ENCODE measurements at regions not wholly inside any gene's neighbourhood (a gene's known extent, or its start where the extent isn't known, plus 50 kb on each side); places are given as distances from the start of the nearest gene placed in this dataset.
"Not testable (repeated sequence)": the region's sequence is repeated elsewhere in the genome, so short reads cannot be mapped to it uniquely, and the experiment has no call there.

- not testable (repeated sequence) for DNase-seq
Measured at GRCh38 chr5:8731110-8731509, 814.8 kb downstream of the SEMA5A start.

GRCh38 chr5:8740595-8740994 is 805.3 kb downstream of the SEMA5A start:
- no peak for DNase-seq

DNA sequence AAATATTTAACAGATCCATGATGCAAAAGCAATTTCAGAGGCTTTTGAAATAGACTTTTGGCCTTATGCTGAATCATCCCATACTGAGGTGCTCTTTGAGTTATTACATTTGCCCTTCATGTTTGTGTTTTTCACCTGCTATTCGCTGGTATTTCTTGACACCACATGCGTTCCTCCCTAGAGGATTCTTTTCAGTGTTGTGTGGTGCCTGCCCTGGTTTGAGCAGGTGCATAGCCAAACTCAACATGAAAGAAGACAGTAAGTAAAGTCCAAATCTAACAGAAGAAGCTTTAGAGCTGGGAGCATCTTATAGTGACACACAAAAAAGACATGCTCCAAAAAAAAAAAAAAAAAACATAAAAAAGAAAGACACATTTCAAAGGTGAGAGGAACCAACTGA is 796.3 kb downstream of the SEMA5A start:
- no peak for DNase-seq

DNA sequence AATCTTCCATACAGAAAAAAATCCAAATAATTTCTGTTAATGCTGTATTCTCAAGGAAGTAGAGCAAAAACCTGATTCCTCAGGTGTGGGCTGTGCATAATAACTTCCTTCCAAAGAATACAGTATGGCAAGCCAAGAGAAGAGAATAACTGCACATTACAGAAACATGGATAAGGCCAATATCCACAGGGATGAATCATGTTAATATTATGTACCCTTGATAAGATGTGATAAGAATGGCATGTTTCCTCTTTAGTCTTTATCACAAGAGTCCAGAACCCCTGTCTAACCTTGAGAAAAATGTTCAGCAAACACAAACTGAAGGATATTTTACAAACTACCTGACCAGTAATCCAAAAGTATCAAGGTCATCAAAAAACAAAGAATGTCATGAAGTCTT is 795.8 kb downstream of the SEMA5A start:
- DNase-seq = no peak

GRCh38 chr5:8751971-8752370 is 793.9 kb downstream of the SEMA5A start:
- no peak for DNase-seq

DNA sequence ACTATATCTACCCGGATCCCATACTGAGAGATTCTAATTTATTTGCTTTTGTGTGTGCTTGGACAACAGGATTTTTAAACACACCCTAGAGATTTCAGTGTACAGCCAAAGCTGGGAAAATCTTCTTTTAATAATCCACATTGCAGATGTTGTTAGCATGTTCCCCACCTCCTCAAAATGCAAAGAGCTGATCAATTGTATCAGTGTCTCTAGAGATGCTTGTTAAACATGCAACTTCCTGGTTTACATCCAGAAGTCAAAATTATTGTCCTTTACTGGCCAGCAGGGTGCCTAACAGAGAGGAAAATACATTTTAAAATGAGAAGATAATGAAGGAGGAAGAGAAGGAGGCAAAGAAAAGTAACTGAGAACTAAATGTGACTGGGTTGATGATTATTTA is 793.3 kb downstream of the SEMA5A start:
- DNase-seq = no peak

DNA sequence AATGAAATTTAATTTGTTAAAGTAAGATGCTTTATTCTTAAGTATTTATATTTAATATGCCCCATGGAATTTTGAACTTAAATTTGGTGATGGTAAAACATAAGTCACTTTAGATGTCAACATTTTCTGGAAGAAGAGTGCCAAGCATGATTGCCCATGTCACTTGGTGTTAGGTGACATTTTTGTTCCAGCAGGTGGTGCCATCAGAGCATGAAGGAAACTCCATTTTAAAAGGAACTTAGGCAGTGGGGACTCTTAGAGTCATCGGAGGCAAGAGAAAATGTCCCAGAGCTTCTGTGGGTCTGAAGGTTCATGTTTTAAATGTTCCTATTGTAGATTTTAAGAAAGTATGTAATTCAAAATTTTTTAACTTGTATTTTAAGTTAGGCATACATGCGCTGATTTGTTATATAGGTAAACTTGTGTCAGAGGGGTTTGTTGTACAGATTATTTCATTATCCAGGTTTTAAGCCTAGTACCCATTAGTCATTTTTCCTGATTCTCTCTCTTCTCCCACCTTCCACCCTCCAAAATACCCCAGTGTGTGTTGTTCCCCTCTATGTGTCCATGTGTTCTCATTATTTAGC is 789.3 kb downstream of the SEMA5A start:
- DNase-seq = peak; percentile 53

GRCh38 chr5:8765886-8766285 is 780.0 kb downstream of the SEMA5A start:
- DNase-seq = no peak

- no peak for DNase-seq
Measured at GRCh38 chr5:8766448-8766847, 779.4 kb downstream of the SEMA5A start.

GRCh38 chr5:8767111-8767510 is 778.8 kb downstream of the SEMA5A start:
- DNase-seq = no peak

GRCh38 chr5:8767746-8768145 is 778.1 kb downstream of the SEMA5A start:
- DNase-seq = no peak

GRCh38 chr5:8769631-8770030 is 776.2 kb downstream of the SEMA5A start:
- no peak for DNase-seq

GRCh38 chr5:8770431-8770830 is 775.4 kb downstream of the SEMA5A start:
- no peak for DNase-seq

- DNase-seq = no peak
Measured at GRCh38 chr5:8773046-8773615, 772.7 kb downstream of the SEMA5A start.

DNA sequence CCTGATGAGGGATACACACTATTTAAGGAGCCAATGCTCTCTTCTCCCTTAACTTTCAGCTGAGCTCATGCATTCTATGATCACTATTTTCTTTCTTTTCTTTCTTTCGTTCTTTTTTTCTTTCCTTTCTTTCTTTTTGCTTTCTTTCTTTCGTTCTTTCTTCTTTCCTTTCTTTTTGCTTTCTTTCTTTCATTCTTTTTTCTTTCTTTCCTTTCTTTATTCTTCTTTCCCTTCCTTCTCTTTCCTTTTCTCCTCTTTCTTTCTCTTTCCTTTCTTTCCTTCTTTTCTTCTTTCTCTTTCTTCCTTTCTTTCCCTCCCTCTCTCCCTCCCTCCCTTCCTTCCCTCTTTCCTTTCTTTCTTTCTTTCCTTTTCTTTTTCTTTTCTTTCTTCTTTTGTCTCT is 761.2 kb downstream of the SEMA5A start:
- DNase-seq = no peak

DNA sequence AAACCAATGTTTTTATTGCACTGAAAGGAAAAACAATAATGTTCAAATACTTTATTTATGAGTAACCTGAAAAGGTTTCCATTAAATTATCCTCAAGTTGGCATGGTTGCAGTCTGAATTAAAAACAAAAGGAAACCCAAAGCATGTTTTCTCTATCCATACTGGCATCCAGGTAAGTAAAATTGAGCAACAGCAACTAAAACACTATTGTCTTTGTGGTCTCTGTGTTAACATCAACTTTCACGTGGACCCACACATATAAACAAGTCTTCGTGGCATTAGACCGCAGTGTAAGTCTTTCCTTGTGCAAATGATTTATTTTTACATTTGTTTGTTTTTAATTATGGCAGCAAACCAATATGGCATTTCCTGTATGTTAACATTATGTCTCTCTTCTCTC is 757.6 kb downstream of the SEMA5A start:
- no peak for DNase-seq

DNA sequence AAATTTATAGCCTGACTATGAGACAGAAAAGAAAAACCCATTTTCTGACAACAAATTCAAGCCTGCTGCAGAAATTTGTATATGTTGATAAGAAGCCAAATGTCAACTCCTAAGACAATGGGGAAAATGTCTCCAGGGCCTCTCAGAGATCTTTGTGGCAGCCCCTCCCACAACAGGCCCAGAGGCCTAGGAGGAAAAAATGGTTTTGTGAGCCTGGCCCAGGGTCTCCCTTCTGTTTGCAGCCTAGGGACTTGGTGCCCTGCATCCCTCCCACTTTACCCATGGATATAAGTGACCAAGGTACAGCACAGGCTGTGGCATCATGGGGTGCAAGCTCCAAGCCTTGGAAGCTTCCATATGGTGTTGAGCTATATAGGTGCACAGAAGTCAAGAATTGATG is 740.2 kb downstream of the SEMA5A start:
- no peak for DNase-seq

DNA sequence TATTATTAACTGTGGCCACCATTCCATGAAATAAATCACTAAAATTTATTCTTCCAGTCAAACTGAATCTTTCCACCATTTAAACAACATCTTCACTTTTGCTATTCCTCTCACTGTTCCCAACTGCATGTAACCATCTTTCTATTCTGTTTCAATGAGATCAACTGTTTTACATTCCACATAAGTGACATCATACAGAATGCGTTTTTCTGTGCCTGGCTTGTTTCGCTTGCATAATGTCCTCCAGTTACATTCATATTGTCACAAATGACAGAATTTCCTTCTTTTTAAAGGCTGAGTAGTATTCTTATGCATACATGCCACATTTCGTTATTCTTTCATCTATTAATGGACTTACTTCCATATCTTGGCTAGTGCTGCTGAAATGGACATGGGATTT is 738.2 kb downstream of the SEMA5A start:
- no peak for DNase-seq

GRCh38 chr5:8811581-8811980 is 734.3 kb downstream of the SEMA5A start:
- DNase-seq = no peak

DNA sequence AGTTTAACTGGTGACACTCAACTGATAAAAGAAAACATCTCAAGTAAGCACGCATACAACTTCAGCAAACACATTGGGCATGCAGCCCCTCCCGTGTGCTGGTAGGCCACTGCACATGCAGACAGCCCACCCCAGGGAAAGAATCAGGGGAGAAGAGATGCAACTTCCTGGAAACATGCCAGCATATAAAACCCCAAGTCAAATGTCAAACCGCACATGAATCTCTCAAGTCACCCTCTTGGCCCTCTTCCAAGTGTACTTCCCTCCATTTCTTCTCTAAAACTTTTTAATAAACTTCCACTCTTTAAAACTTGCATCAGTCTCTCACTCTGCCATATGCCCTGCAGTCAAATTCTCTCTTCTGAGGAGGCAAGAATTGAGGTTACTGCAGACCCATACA is 732.7 kb downstream of the SEMA5A start:
- DNase-seq = peak; percentile 6

- no peak for DNase-seq
Measured at GRCh38 chr5:8814105-8814504, 731.8 kb downstream of the SEMA5A start.

- no peak for DNase-seq
Measured at GRCh38 chr5:8824371-8824770, 721.5 kb downstream of the SEMA5A start.

DNA sequence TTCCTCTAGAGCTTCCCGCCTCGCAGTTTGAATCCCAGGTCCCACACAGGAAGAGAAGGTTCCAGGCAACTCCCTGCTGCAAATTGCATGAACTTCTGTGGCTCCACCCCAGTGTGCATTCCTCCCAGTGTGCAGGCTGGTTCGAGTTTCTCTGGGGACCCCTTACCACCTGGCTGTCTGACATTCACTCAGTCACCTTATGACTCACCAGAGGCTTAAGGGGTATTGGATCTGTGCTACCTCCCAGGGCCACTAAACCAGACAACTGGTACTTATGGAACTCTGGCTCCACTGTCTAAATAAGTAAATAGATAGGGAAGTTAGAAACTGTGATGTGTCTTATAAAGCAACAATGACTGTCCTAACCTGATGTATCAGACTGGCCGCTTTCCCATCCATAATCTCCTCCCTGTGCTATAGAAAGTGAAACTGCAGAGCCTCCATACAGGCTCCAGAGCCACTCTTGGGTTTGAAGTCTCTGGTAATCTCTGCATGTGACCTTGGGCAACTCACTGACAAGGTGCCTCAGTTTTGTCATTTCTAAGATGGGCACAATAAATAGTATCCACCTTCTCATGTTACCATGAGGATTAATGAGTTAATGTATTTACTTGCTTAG is 720.6 kb downstream of the SEMA5A start:
- no peak for DNase-seq

DNA sequence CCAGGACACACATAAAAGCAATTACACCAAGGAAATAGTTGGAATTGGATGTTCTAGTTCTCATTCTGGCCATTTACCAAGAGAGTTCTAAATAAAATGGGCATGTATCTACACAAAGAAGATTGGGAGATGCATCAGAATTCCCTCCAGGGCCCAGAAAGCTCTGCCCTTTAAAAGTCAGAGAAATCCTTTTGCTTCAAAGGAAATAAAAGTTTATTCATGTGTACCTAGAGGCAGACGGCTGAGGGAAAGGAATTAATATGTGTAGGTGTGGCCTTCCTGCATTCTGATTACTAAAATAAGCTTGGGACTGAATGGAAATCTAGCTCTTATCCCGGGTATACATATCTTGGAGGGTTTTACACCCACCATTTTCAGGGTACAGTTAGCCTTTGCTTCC is 719.4 kb downstream of the SEMA5A start:
- DNase-seq = no peak

DNA sequence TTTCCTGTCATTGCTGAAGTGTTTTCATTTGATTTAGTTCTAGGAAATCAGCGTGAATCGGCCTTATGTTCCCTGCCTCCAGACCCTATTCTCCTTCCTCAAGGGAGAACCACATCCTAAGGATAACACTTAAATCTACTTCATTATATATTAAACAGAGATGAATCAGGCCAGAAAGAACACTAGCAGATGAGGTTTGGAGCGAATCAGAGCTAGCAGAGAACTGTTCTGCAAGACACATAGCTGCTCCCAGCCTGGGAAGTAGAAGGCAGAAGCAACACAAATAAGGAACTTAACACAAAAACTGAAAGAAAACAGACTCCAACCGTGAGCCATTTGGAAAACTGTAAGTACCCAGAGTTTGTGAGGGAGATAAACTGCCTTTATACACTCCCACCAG is 718.2 kb downstream of the SEMA5A start:
- no peak for DNase-seq
